Prostate gland (tissue), 2 donors: ENCODE measurements at regions not wholly inside any gene's neighbourhood (a gene's known extent, or its start where the extent isn't known, plus 50 kb on each side); places are given as distances from the start of the nearest gene placed in this dataset.

Experiments
- DNase-seq: peaks from one replicate; pipeline ENCODE4 v3.0.0-alpha.2; 2019; ENCODE audit warnings: low spot score
- H3K27ac ChIP-seq, 2 donors: fragments of 200-600 bp; sonication (generic); 2 replicates each; pipeline ENCODE4 v1.5.1; 2017 to 2019
- H3K27me3 ChIP-seq: fragments of 200-600 bp; sonication (generic); replicated peaks from 2 replicates; pipeline ENCODE4 v1.5.1; 2019; ENCODE audit not compliant: insufficient read depth
- H3K36me3 ChIP-seq, 2 donors: fragments of 200-600 bp; sonication (generic); 1 replicate in 1 of 2; 2 replicates in 1 of 2; pipeline versions ENCODE4 v1.5.1 to v1.8.1; 2017 to 2019
- H3K4me1 ChIP-seq: fragments of 200-600 bp; sonication (generic); replicated peaks from 2 replicates; pipeline ENCODE4 v1.5.1; 2019
- H3K4me3 ChIP-seq, 2 donors: fragments of 200-600 bp; sonication (generic); 2 replicates each; pipeline ENCODE4 v1.5.1; 2017 to 2019
- H3K9me3 ChIP-seq: fragments of 200-600 bp; sonication (generic); 2 replicates; pipeline ENCODE4 v1.5.1; 2017
- CTCF ChIP-seq, 4 experiments: fragments of 200-600 bp in 2 of 4; fragments of 450-650 bp in 2 of 4; sonication (generic) in 2 of 4; IDR thresholded peaks; 1 replicate in 3 of 4; 2 replicates in 1 of 4; pipeline ENCODE4 v1.5.1; 2016 to 2019; ENCODE audit warnings: antibody characterized with exemption in 4 of 4, mild to moderate bottlenecking in 2 of 4, moderate library complexity in 2 of 4
- POLR2A ChIP-seq: fragments of 450-650 bp; IDR thresholded peaks from one replicate; pipeline ENCODE4 v1.6.1; 2016; ENCODE audit warnings: antibody characterized with exemption, mild to moderate bottlenecking
- POLR2AphosphoS5 ChIP-seq: sonication (generic); formaldehyde crosslinking; IDR thresholded peaks from one replicate; pipeline ENCODE4 v1.6.1; 2017; ENCODE audit warnings: antibody characterized with exemption
- WGBS: methylation state at CpG from one replicate; pipeline ENCODE4 v1.1.5; 2018; 5-methylcytosine and 5-hydroxymethylcytosine counted together
- intact Hi-C: fragments of 100-400 bp; cut with DNase I; formaldehyde crosslinking; loops from one replicate; pipeline ENCODE4 v1.14.2; 2022

- no peaks in the 10 kb centered on the region for H3K36me3 ChIP-seq
- no peak overlapping the region for H3K4me3 ChIP-seq
- no peak for DNase-seq
- TF ChIP-seq CTCF (IDR thresholded peaks at IDR 0.05) (no peak), POLR2A (no peak), POLR2AphosphoS5 (no peak)
- no peaks in the 10 kb centered on the region for H3K27me3 ChIP-seq
- no peak overlapping the region for H3K27ac ChIP-seq
- H3K9me3 ChIP-seq, result no peaks in the 10 kb centered on the region
- WGBS, result 98% methylated on average over 3 of the region's 3 CpGs
- intact Hi-C loops, result no loop called here
- no peaks in the 10 kb centered on the region for H3K4me1 ChIP-seq
Measured at GRCh38 chr10:118839348-118839747, 84.6 kb upstream of the CACUL1 start.

- Histone ChIP-seq H3K4me1 (no peaks in the 10 kb centered on the region), H3K4me3 (no peak overlapping the region), H3K9me3 (no peaks in the 10 kb centered on the region), H3K36me3 (no peaks in the 10 kb centered on the region), H3K27me3 (no peaks in the 10 kb centered on the region), H3K27ac (no peak overlapping the region)
- TF ChIP-seq POLR2AphosphoS5, result no peak
- TF ChIP-seq CTCF (IDR thresholded peaks at IDR 0.05), result no peak
- TF ChIP-seq POLR2A, result no peak
- no peak for DNase-seq
- intact Hi-C loops, result no loop called here
- WGBS, result 86% methylated on average over 12 of the region's 12 CpGs
Measured at GRCh38 chr10:118840071-118840775, 85.5 kb upstream of the CACUL1 start.

- TF ChIP-seq POLR2A, result no peak
- TF ChIP-seq POLR2AphosphoS5, result no peak
- TF ChIP-seq CTCF (IDR thresholded peaks at IDR 0.05), result no peak
- no peaks in the 10 kb centered on the region for H3K4me1 ChIP-seq
- H3K9me3 ChIP-seq, result no peaks in the 10 kb centered on the region
- DNase-seq, result no peak
- H3K36me3 ChIP-seq, result no peaks in the 10 kb centered on the region
- intact Hi-C loops, result no loop called here
- no peak overlapping the region for H3K4me3 ChIP-seq
- WGBS, result 95% methylated on average over 11 of the region's 11 CpGs
- H3K27me3 ChIP-seq, result no peaks in the 10 kb centered on the region
- no peak overlapping the region for H3K27ac ChIP-seq
Measured at GRCh38 chr10:118840776-118841468, 86.2 kb upstream of the CACUL1 start.

- no peak for TF ChIP-seq CTCF (IDR thresholded peaks at IDR 0.05)
- no peak for TF ChIP-seq POLR2A
- TF ChIP-seq POLR2AphosphoS5, result no peak
- WGBS, result 88% methylated on average over 16 of the region's 17 CpGs
- H3K4me1 ChIP-seq, result no peaks in the 10 kb centered on the region
- no peak for DNase-seq
- H3K27me3 ChIP-seq, result no peaks in the 10 kb centered on the region
- no peak overlapping the region for H3K27ac ChIP-seq
- no peaks in the 10 kb centered on the region for H3K36me3 ChIP-seq
- H3K4me3 ChIP-seq, result no peak overlapping the region
- intact Hi-C loops, result no loop called here
- no peaks in the 10 kb centered on the region for H3K9me3 ChIP-seq
Measured at GRCh38 chr10:118841881-118842605, 87.3 kb upstream of the CACUL1 start.
